HL-60 (cell line): ENCODE measurements at regions not wholly inside any gene's neighbourhood (a gene's known extent, or its start where the extent isn't known, plus 50 kb on each side); places are given as distances from the start of the nearest gene placed in this dataset.

Source experiments
- DNase-seq, 2 experiments: peaks; one replicate each; pipeline ENCODE4 v3.0.0-alpha.2; 2010 to 2020; ENCODE audit warnings: low read depth in 1 of 2, low spot score in 1 of 2
- H3K27ac ChIP-seq: fragments of 250-450 bp; sonication (Bioruptor Pico); replicated peaks from 2 replicates; pipeline ENCODE4 v1.5.1; 2020; ENCODE audit warnings: mild to moderate bottlenecking, moderate library complexity
- H3K27me3 ChIP-seq: fragments of 250-450 bp; sonication (Bioruptor Pico); 2 replicates; pipeline ENCODE4 v1.5.1; 2021; ENCODE audit warnings: mild to moderate bottlenecking, moderate library complexity; ENCODE audit not compliant: insufficient read depth, poor library complexity, severe bottlenecking
- H3K4me3 ChIP-seq: replicated peaks from 2 replicates; pipeline ENCODE4 v1.5.1; 2011; ENCODE audit warnings: mild to moderate bottlenecking, control low read depth, low read length; ENCODE audit not compliant: insufficient read depth
- GABPA ChIP-seq: IDR thresholded peaks from 2 replicates; pipeline ENCODE4 v1.6.1; 2012; ENCODE audit warnings: low read depth
- POLR2AphosphoS5 ChIP-seq: IDR thresholded peaks from 2 replicates; pipeline ENCODE4 v1.6.1; 2012; ENCODE audit warnings: low read depth
- SPI1 ChIP-seq: IDR thresholded peaks from 2 replicates; pipeline ENCODE4 v1.6.1; 2012; ENCODE audit warnings: low read depth, mild to moderate bottlenecking, borderline replicate concordance
- TF ChIP-seq, protein P1 (sequence below): IDR thresholded peaks from 2 replicates; pipeline ENCODE4 v1.6.1; 2012; ENCODE audit warnings: low read depth; ENCODE audit not compliant: insufficient replicate concordance
- TF ChIP-seq, protein P2 (sequence below): IDR thresholded peaks from one replicate; pipeline ENCODE4 v1.5.1; 2011; ENCODE audit warnings: low read length, control low read depth, inconsistent platforms; ENCODE audit not compliant: insufficient read depth

DNA sequence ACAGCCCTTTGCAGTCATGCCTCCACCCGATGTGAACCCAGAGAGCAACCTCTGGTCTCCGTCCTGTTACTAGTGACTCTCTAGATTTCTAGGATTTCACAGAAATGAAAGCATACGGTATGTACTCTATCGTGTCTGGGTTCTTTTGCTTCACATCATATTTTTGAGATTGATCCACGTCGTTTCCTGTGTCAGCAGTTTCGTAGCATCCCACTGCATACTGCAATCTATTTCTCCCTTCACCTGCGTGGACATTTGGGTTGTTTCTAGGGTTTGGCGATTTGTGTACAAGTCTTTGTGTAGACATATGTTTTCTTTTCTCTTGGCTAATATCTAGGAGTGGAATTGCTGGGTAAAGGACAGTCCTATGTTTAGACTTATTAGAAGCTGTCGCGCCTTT lies 119.8 kb upstream of the PCBD1 start:
- no peaks in the 10 kb centered on the region for H3K27me3 ChIP-seq
- TF ChIP-seq, protein P1, sequence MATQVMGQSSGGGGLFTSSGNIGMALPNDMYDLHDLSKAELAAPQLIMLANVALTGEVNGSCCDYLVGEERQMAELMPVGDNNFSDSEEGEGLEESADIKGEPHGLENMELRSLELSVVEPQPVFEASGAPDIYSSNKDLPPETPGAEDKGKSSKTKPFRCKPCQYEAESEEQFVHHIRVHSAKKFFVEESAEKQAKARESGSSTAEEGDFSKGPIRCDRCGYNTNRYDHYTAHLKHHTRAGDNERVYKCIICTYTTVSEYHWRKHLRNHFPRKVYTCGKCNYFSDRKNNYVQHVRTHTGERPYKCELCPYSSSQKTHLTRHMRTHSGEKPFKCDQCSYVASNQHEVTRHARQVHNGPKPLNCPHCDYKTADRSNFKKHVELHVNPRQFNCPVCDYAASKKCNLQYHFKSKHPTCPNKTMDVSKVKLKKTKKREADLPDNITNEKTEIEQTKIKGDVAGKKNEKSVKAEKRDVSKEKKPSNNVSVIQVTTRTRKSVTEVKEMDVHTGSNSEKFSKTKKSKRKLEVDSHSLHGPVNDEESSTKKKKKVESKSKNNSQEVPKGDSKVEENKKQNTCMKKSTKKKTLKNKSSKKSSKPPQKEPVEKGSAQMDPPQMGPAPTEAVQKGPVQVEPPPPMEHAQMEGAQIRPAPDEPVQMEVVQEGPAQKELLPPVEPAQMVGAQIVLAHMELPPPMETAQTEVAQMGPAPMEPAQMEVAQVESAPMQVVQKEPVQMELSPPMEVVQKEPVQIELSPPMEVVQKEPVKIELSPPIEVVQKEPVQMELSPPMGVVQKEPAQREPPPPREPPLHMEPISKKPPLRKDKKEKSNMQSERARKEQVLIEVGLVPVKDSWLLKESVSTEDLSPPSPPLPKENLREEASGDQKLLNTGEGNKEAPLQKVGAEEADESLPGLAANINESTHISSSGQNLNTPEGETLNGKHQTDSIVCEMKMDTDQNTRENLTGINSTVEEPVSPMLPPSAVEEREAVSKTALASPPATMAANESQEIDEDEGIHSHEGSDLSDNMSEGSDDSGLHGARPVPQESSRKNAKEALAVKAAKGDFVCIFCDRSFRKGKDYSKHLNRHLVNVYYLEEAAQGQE: no peak
- TF ChIP-seq, protein P2, sequence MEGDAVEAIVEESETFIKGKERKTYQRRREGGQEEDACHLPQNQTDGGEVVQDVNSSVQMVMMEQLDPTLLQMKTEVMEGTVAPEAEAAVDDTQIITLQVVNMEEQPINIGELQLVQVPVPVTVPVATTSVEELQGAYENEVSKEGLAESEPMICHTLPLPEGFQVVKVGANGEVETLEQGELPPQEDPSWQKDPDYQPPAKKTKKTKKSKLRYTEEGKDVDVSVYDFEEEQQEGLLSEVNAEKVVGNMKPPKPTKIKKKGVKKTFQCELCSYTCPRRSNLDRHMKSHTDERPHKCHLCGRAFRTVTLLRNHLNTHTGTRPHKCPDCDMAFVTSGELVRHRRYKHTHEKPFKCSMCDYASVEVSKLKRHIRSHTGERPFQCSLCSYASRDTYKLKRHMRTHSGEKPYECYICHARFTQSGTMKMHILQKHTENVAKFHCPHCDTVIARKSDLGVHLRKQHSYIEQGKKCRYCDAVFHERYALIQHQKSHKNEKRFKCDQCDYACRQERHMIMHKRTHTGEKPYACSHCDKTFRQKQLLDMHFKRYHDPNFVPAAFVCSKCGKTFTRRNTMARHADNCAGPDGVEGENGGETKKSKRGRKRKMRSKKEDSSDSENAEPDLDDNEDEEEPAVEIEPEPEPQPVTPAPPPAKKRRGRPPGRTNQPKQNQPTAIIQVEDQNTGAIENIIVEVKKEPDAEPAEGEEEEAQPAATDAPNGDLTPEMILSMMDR: no peak
- TF ChIP-seq SPI1 (no peak), GABPA (no peak), POLR2AphosphoS5 (no peak)
- H3K27ac ChIP-seq: no peak overlapping the region
- no peak for DNase-seq
- H3K4me3 ChIP-seq: no peak overlapping the region

DNA sequence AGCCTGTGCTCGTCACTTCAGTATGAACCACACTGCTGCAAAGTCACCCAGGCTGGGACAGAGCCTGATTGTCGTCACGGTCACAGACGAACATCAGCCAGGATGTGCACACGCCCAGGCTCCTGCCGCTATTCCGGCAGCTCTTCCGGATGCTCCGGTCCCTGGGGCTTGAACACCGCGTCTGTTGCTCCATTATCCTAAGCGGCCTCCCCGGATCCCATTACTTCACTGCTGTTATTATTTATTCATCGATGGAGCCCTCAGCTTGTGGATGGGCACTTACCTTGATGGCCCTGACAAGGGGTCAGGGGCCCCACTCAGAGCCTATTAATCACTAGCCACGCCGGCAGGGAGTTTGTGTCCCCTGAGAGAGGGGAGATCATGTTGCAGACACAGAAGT lies 120.8 kb upstream of the PCBD1 start:
- no peak for TF ChIP-seq SPI1
- no peak for TF ChIP-seq GABPA
- no peaks in the 10 kb centered on the region for H3K27me3 ChIP-seq
- DNase-seq: no peak

DNA sequence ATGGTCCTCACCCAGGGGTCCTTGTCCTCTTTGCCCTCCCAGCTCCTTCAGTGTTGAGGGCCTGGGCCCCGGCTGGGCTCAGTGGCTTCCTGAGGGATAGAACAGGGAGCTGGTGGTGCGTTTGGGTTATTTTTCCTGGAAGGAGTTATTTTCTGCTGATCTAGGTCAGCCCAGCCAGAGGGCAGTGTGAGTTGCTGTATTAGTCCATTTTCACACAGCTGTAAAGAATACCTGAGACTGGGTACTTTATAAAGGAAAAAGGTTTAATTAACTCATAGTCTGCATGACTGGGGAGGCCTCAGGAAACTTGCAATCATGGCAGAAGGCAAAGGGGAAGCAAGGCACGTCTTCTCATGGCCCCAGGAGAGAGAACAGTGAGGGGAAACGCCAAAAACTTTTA lies 122.4 kb upstream of the PCBD1 start:
- H3K27ac ChIP-seq: no peak overlapping the region
- TF ChIP-seq, protein P1: no peak
- TF ChIP-seq POLR2AphosphoS5: no peak
- no peak for TF ChIP-seq GABPA
- TF ChIP-seq SPI1: no peak
- TF ChIP-seq, protein P2: no peak
- DNase-seq: no peak
- H3K27me3 ChIP-seq: no peaks in the 10 kb centered on the region
- H3K4me3 ChIP-seq: no peak overlapping the region

More for the DNA sequence above, 120.8 kb upstream of the PCBD1 start:
- Histone ChIP-seq H3K27ac (no peak overlapping the region), H3K4me3 (no peak overlapping the region)

DNA sequence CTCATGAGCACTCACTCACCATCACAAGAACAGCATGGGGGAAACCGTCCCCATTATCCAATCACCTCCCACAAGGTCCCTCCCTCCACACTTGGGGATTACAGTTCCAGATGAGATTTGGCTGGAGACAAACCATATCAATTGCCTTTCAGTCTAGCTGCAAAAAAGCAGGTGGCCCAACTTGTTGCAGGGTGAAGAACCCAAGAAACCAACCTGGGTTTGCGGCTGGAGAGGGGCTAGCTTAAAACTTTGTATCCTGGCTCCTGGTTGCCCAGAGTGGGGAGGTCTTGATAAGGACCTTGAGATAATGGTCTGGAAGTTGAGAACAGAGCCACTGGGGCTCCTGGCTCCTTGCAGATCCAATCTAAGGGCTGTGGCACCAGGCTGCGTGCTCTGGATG lies 122.8 kb upstream of the PCBD1 start:
- DNase-seq: no peak
- H3K27ac ChIP-seq: no peak overlapping the region
- TF ChIP-seq, protein P2: no peak
- TF ChIP-seq SPI1 (no peak), GABPA (no peak), POLR2AphosphoS5 (no peak)
- TF ChIP-seq, protein P1: no peak
- H3K4me3 ChIP-seq: no peak overlapping the region
- H3K27me3 ChIP-seq: no peaks in the 10 kb centered on the region
